H1 (cell line): ENCODE measurements at regions not wholly inside any gene's neighbourhood (a gene's known extent, or its start where the extent isn't known, plus 50 kb on each side); places are given as distances from the start of the nearest gene placed in this dataset.

ENCODE experiments used
- CBX8 ChIP-seq: fragments of 300-800, 300-1000 bp; sonication (generic); IDR thresholded peaks from 2 replicates; pipeline ENCODE4 v1.7.1; 2016; ENCODE audit warnings: low read depth, low read length, borderline replicate concordance
- E2F6 ChIP-seq: IDR thresholded peaks from 2 replicates; pipeline ENCODE4 v1.6.1; 2012; ENCODE audit warnings: inconsistent platforms
- GTF2F1 ChIP-seq: IDR thresholded peaks from 2 replicates; pipeline ENCODE4 v1.6.1; 2012; ENCODE audit warnings: low read depth, low read length, improper control_type of control experiment, borderline replicate concordance
- RAD21 ChIP-seq, 2 experiments: IDR thresholded peaks in 1 of 2; conservative IDR thresholded peaks in 1 of 2; 2 replicates each; pipeline ENCODE4 v1.6.1; 2011; ENCODE audit warnings: low read depth in 2 of 2, low read length in 2 of 2, improper control_type of control experiment in 1 of 2, inconsistent platforms in 1 of 2, mild to moderate bottlenecking in 1 of 2, moderate library complexity in 1 of 2
- RFX5 ChIP-seq: IDR thresholded peaks from 2 replicates; pipeline ENCODE4 v1.6.1; 2011; ENCODE audit warnings: low read depth, low read length, improper control_type of control experiment, borderline replicate concordance
- RXRA ChIP-seq: IDR thresholded peaks from 2 replicates; pipeline ENCODE4 v1.6.1; 2011; ENCODE audit warnings: low read depth, mild to moderate bottlenecking, low read length, moderate library complexity; ENCODE audit not compliant: insufficient read depth
- SIRT6 ChIP-seq: IDR thresholded peaks from one replicate; pipeline ENCODE4 v1.7.1; 2012; ENCODE audit warnings: low read length, inconsistent platforms
- SIX5 ChIP-seq: IDR thresholded peaks from 2 replicates; pipeline ENCODE4 v1.6.1; 2011; ENCODE audit warnings: mild to moderate bottlenecking, low read depth, low read length
- TBP ChIP-seq: IDR thresholded peaks from 2 replicates; pipeline ENCODE4 v1.6.1; 2011; ENCODE audit warnings: low read depth, low read length, improper control_type of control experiment

GRCh38 chr14:27085500-27085899, 487.7 kb upstream of the NOVA1 start (continued):
- TF ChIP-seq SIX5 (no peak), RFX5 (no peak), TBP (no peak), RXRA (no peak), CBX8 (no peak), RAD21 (IDR thresholded peaks at IDR 0.05 in 1 of 2, conservative IDR thresholded peaks at IDR 0.05 in 1 of 2; ENCODE audit: low read depth in 2 of 2, low read length in 2 of 2) (no peak), SIRT6 (no peak), GTF2F1 (no peak), E2F6 (no peak)
- TF ChIP-seq, all 59 proteins: peak for 0
